ENCODE measurements at regions not wholly inside any gene's neighbourhood (a gene's known extent, or its start where the extent isn't known, plus 50 kb on each side); places are given as distances from the start of the nearest gene placed in this dataset.
"Not testable (repeated sequence)": the region's sequence is repeated elsewhere in the genome, so short reads cannot be mapped to it uniquely, and the experiment has no call there.

GRCh38 chr16:34803683-34804416 lies 1344.4 kb downstream of the TP53TG3F start:
- Mint-ChIP-seq H3K4me3 (no peak overlapping the region), H3K27me3 (no peaks in the 10 kb centered on the region), H3K36me3 (no peaks in the 10 kb centered on the region), H3K27ac (no peak overlapping the region), H3K9me3 (peaks cover 4 to 14% (median 13%) of the 10 kb centered on the region in 3 donors), H3K4me1 (no peaks in the 10 kb centered on the region)
- WGBS (ENCODE audit: insufficient coverage), result 80% methylated on average over 40 of the region's 44 CpGs
- ATAC-seq (replicated peaks in 1 of 4) (no peak), DNase-seq (no peak)
- Histone ChIP-seq H3K36me3 (ENCODE audit: control insufficient read depth in 2 of 2, extremely low read depth in 1 of 2, insufficient read depth in 1 of 2, low read length in 1 of 2) (no peaks in the 10 kb centered on the region), H3K4me3 (ENCODE audit: control insufficient read depth in 1 of 2, extremely low read depth in 1 of 2, low read length in 1 of 2) (no peak overlapping the region), H3K9me3 (no peaks in the 10 kb centered on the region), H3K27me3 (replicated peaks in 1 of 2; ENCODE audit: control insufficient read depth in 2 of 2, extremely low read depth in 1 of 2, insufficient read depth in 2 of 2, low read length in 1 of 2) (no peaks in the 10 kb centered on the region), H3K27ac (ENCODE audit: low read length) (no peak overlapping the region), H3K4me1 (ENCODE audit: control insufficient read depth in 1 of 2, extremely low read depth in 1 of 2, insufficient read depth in 2 of 2, low read length in 2 of 2) (no peaks in the 10 kb centered on the region)
- ChIA-PET POLR2A (no interaction called here), CTCF (no interaction called here)

GRCh38 chr16:34806992-34807644 lies 1347.7 kb downstream of the TP53TG3F start:
- not testable (repeated sequence) for H3K9me3 Mint-ChIP-seq

GRCh38 chr16:34807844-34808243 lies 1348.4 kb downstream of the TP53TG3F start:
- H3K9me3 ChIP-seq; H3K4me3 ChIP-seq (ENCODE audit: control insufficient read depth in 1 of 2, extremely low read depth in 1 of 2, low read length in 1 of 2); H3K36me3 Mint-ChIP-seq; H3K4me1 Mint-ChIP-seq; H3K27ac Mint-ChIP-seq; ATAC-seq (replicated peaks in 1 of 4); H3K27me3 ChIP-seq (replicated peaks in 1 of 2; ENCODE audit: control insufficient read depth in 2 of 2, extremely low read depth in 1 of 2, insufficient read depth in 2 of 2, low read length in 1 of 2); H3K4me3 Mint-ChIP-seq; H3K36me3 ChIP-seq (ENCODE audit: control insufficient read depth in 2 of 2, extremely low read depth in 1 of 2, insufficient read depth in 1 of 2, low read length in 1 of 2); POLR2A ChIA-PET; H3K9me3 Mint-ChIP-seq; CTCF ChIA-PET; H3K27ac ChIP-seq (ENCODE audit: low read length); H3K27me3 Mint-ChIP-seq; H3K4me1 ChIP-seq (ENCODE audit: control insufficient read depth in 1 of 2, extremely low read depth in 1 of 2, insufficient read depth in 2 of 2, low read length in 2 of 2); DNase-seq: not testable (repeated sequence)

More at GRCh38 chr16:34806992-34807644, 1347.7 kb downstream of the TP53TG3F start:
- H3K4me3 ChIP-seq (ENCODE audit: control insufficient read depth in 1 of 2, extremely low read depth in 1 of 2, low read length in 1 of 2); H3K4me1 ChIP-seq (ENCODE audit: control insufficient read depth in 1 of 2, extremely low read depth in 1 of 2, insufficient read depth in 2 of 2, low read length in 2 of 2); H3K27ac ChIP-seq (ENCODE audit: low read length); POLR2A ChIA-PET; H3K27me3 Mint-ChIP-seq; ATAC-seq (replicated peaks in 1 of 4); H3K36me3 ChIP-seq (ENCODE audit: control insufficient read depth in 2 of 2, extremely low read depth in 1 of 2, insufficient read depth in 1 of 2, low read length in 1 of 2); DNase-seq; H3K4me3 Mint-ChIP-seq; H3K27ac Mint-ChIP-seq; H3K9me3 ChIP-seq; CTCF ChIA-PET; H3K27me3 ChIP-seq (replicated peaks in 1 of 2; ENCODE audit: control insufficient read depth in 2 of 2, extremely low read depth in 1 of 2, insufficient read depth in 2 of 2, low read length in 1 of 2); H3K4me1 Mint-ChIP-seq; H3K36me3 Mint-ChIP-seq: not testable (repeated sequence)
- WGBS (ENCODE audit: insufficient coverage), result 14% methylated on average over 1 of the region's 1 CpG

GRCh38 chr16:34808530-34808929 lies 1349.1 kb downstream of the TP53TG3F start:
- H3K9me3 ChIP-seq; DNase-seq; CTCF ChIA-PET; H3K4me3 ChIP-seq (ENCODE audit: control insufficient read depth in 1 of 2, extremely low read depth in 1 of 2, low read length in 1 of 2); H3K9me3 Mint-ChIP-seq; H3K4me1 ChIP-seq (ENCODE audit: control insufficient read depth in 1 of 2, extremely low read depth in 1 of 2, insufficient read depth in 2 of 2, low read length in 2 of 2); H3K4me1 Mint-ChIP-seq; H3K4me3 Mint-ChIP-seq; H3K27ac Mint-ChIP-seq; H3K27me3 ChIP-seq (replicated peaks in 1 of 2; ENCODE audit: control insufficient read depth in 2 of 2, extremely low read depth in 1 of 2, insufficient read depth in 2 of 2, low read length in 1 of 2); H3K27me3 Mint-ChIP-seq; H3K36me3 ChIP-seq (ENCODE audit: control insufficient read depth in 2 of 2, extremely low read depth in 1 of 2, insufficient read depth in 1 of 2, low read length in 1 of 2); ATAC-seq (replicated peaks in 1 of 4); POLR2A ChIA-PET; H3K27ac ChIP-seq (ENCODE audit: low read length); H3K36me3 Mint-ChIP-seq: not testable (repeated sequence)
- no CpG with 5 or more reads among the region's 2 CpGs for WGBS (ENCODE audit: insufficient coverage)
